Chondrocyte (in vitro differentiated cells): ENCODE measurements at regions not wholly inside any gene's neighbourhood (a gene's known extent, or its start where the extent isn't known, plus 50 kb on each side); places are given as distances from the start of the nearest gene placed in this dataset.

Experiments used
- DNase-seq: peaks from one replicate; pipeline ENCODE4 v3.0.0; 2021; ENCODE audit warnings: mixed read lengths, low spot score
- H3K27ac Mint-ChIP-seq: one replicate; pipeline ENCODE4 v1.8.0; 2021; ENCODE audit warnings: mild to moderate bottlenecking, moderate library complexity, mixed read lengths; ENCODE audit not compliant: unreplicated experiment
- H3K27me3 Mint-ChIP-seq: 2 replicates; pipeline ENCODE4 v1.8.0; 2021; ENCODE audit warnings: low read depth, mixed read lengths
- H3K36me3 Mint-ChIP-seq: 2 replicates; pipeline ENCODE4 v1.8.0; 2021; ENCODE audit warnings: low read depth, mixed read lengths
- H3K4me1 Mint-ChIP-seq: 2 replicates; pipeline ENCODE4 v1.8.0; 2021; ENCODE audit warnings: low read depth, mild to moderate bottlenecking, mixed read lengths
- H3K4me3 Mint-ChIP-seq: one replicate; pipeline ENCODE4 v1.8.0; 2021; ENCODE audit warnings: mild to moderate bottlenecking, moderate library complexity, mixed read lengths; ENCODE audit not compliant: unreplicated experiment
- H3K9me3 Mint-ChIP-seq: 2 replicates; pipeline ENCODE4 v1.8.0; 2021; ENCODE audit warnings: low read depth, mixed read lengths
- CTCF ChIP-seq: fragments of 200-600 bp; sonication (generic); IDR thresholded peaks from 2 replicates; pipeline ENCODE4 v1.5.0; 2021; ENCODE audit warnings: antibody characterized with exemption, mild to moderate bottlenecking, moderate library complexity

GRCh38 chr5:123855609-123856008, 343.6 kb downstream of the CSNK1G3 start:
- peaks cover 7% of the 10 kb centered on the region for H3K9me3 Mint-ChIP-seq
- DNase-seq = no peak
- H3K27ac Mint-ChIP-seq = no peak overlapping the region
- H3K4me1 Mint-ChIP-seq = no peaks in the 10 kb centered on the region
- H3K27me3 Mint-ChIP-seq = no peaks in the 10 kb centered on the region
- peaks cover 5% of the 10 kb centered on the region for H3K36me3 Mint-ChIP-seq
- TF ChIP-seq CTCF = no peak
- no peak overlapping the region for H3K4me3 Mint-ChIP-seq

- no peak for TF ChIP-seq CTCF
- Mint-ChIP-seq H3K4me1 (peaks cover 8% of the 10 kb centered on the region), H3K36me3 (peaks cover 2% of the 10 kb centered on the region), H3K27me3 (no peaks in the 10 kb centered on the region), H3K4me3 (no peak overlapping the region), H3K9me3 (peaks cover 19% of the 10 kb centered on the region), H3K27ac (no peak overlapping the region)
- no peak for DNase-seq
Measured at GRCh38 chr5:123845356-123846100, 333.6 kb downstream of the CSNK1G3 start.

- Mint-ChIP-seq H3K4me1 (peaks cover 8% of the 10 kb centered on the region), H3K27me3 (no peaks in the 10 kb centered on the region), H3K9me3 (peaks cover 21% of the 10 kb centered on the region), H3K27ac (no peak overlapping the region), H3K36me3 (no peaks in the 10 kb centered on the region), H3K4me3 (no peak overlapping the region)
- no peak for TF ChIP-seq CTCF
- DNase-seq = no peak
Measured at GRCh38 chr5:123844873-123845272, 332.9 kb downstream of the CSNK1G3 start.

GRCh38 chr5:123835421-123835820, 323.4 kb downstream of the CSNK1G3 start:
- Mint-ChIP-seq H3K9me3 (peaks cover 22% of the 10 kb centered on the region), H3K4me1 (peaks cover 22% of the 10 kb centered on the region), H3K4me3 (no peak overlapping the region), H3K27ac (peak overlapping the region; percentile 29), H3K27me3 (no peaks in the 10 kb centered on the region), H3K36me3 (peaks cover 4% of the 10 kb centered on the region)
- TF ChIP-seq CTCF = no peak
- no peak for DNase-seq

GRCh38 chr5:123830575-123830974, 318.6 kb downstream of the CSNK1G3 start:
- Mint-ChIP-seq H3K9me3 (peaks cover 22% of the 10 kb centered on the region), H3K27ac (no peak overlapping the region), H3K27me3 (no peaks in the 10 kb centered on the region), H3K4me3 (no peak overlapping the region), H3K36me3 (peaks cover 4% of the 10 kb centered on the region), H3K4me1 (peaks cover 10% of the 10 kb centered on the region)
- no peak for TF ChIP-seq CTCF
- no peak for DNase-seq
